D721Med (cell line): ENCODE measurements at regions not wholly inside any gene's neighbourhood (a gene's known extent, or its start where the extent isn't known, plus 50 kb on each side); places are given as distances from the start of the nearest gene placed in this dataset.

ENCODE experiments used
- DNase-seq: peaks from one replicate; pipeline ENCODE4 v3.0.0; 2011; ENCODE audit warnings: low spot score; ENCODE audit not compliant: insufficient read length
- FAIRE-seq: peaks from 2 replicates; lab custom pipeline; 2011; peaks lifted over from hg19 to GRCh38; lab: Jason Lieb, UNC
- TF ChIP-seq, protein P1 (sequence below): IDR thresholded peaks from 2 replicates; pipeline ENCODE4 v1.5.1; 2012; ENCODE audit warnings: mild to moderate bottlenecking, control low read depth; ENCODE audit not compliant: insufficient read depth; ENCODE audit errors: missing control alignments

GRCh38 chr2:166676716-166677115 lies 182.7 kb upstream of the SCN7A start:
- FAIRE-seq, result no peak
- TF ChIP-seq, protein P1, sequence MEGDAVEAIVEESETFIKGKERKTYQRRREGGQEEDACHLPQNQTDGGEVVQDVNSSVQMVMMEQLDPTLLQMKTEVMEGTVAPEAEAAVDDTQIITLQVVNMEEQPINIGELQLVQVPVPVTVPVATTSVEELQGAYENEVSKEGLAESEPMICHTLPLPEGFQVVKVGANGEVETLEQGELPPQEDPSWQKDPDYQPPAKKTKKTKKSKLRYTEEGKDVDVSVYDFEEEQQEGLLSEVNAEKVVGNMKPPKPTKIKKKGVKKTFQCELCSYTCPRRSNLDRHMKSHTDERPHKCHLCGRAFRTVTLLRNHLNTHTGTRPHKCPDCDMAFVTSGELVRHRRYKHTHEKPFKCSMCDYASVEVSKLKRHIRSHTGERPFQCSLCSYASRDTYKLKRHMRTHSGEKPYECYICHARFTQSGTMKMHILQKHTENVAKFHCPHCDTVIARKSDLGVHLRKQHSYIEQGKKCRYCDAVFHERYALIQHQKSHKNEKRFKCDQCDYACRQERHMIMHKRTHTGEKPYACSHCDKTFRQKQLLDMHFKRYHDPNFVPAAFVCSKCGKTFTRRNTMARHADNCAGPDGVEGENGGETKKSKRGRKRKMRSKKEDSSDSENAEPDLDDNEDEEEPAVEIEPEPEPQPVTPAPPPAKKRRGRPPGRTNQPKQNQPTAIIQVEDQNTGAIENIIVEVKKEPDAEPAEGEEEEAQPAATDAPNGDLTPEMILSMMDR, result no peak
- DNase-seq, result no peak

GRCh38 chr2:166675553-166675952 lies 181.5 kb upstream of the SCN7A start:
- TF ChIP-seq, protein P1, result no peak
- DNase-seq (no peak), FAIRE-seq (no peak)

- DNase-seq (no peak), FAIRE-seq (no peak)
- TF ChIP-seq, protein P1, result no peak
Measured at GRCh38 chr2:166673986-166674385, 179.9 kb upstream of the SCN7A start.

DNA sequence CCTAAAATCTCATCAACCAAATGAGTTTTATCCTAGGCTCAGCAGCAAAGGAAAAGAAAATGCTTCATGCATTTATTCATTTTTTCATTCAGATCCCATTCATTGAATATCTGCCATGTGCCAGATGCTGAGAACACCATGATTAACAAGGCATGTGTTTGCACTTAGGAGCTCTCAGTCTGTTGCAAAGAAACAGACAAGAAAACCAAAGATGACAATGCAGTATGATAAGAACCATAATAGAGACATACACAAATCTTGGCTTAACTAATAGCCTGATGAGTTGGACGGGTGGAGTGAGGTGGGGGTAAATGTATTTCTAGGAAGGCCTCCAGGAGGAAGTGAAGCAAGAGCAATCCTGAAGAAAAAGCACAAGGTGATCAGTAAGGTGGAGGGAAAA lies 177.8 kb upstream of the SCN7A start:
- DNase-seq (no peak), FAIRE-seq (no peak)
- TF ChIP-seq, protein P1, result no peak

DNA sequence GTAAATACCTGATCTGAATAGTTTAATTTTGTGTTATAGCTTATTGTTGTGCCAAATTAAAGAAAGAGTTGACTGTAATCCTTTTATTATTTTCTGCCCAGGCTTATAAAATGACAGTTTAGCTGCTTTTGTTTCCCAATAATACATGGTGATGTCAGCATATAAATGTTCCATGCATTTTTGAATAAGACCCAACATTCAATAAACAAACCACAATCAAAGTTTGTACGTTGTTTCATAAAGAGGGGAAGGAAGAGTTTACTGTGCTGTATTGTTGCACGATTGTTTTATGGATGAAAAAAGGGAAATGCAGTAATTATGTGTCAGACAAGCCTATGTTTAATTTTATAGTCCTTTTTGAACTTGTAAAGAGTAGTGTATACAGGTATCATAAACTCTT lies 177.2 kb upstream of the SCN7A start:
- no peak for FAIRE-seq
- no peak for DNase-seq
- TF ChIP-seq, protein P1, result no peak

GRCh38 chr2:166665991-166666940 lies 172.2 kb upstream of the SCN7A start:
- DNase-seq (no peak), FAIRE-seq (no peak)
- TF ChIP-seq, protein P1, result no peak

DNA sequence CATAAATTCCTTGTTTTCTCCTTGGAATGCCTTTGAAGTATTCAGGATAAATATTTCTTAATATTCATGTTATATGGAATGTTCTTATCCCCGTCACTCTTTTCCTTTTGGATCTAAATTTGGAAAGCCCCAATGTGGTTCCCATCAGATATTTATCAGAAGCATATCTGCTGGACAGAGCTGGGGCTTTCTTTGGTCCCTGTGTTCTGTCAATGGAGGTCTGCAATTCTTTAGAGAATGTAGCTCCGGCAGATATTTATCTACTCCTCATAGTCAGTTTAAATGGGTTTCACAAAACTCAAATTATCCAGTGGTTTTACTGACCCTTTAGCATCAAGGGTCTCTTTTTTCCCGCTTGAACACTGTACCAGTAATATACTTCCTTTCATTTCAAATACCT lies 167.8 kb upstream of the SCN7A start:
- FAIRE-seq, result no peak
- TF ChIP-seq, protein P1, result no peak
- no peak for DNase-seq
